ENCODE measurements at regions not wholly inside any gene's neighbourhood (a gene's known extent, or its start where the extent isn't known, plus 50 kb on each side); places are given as distances from the start of the nearest gene placed in this dataset.

DNA sequence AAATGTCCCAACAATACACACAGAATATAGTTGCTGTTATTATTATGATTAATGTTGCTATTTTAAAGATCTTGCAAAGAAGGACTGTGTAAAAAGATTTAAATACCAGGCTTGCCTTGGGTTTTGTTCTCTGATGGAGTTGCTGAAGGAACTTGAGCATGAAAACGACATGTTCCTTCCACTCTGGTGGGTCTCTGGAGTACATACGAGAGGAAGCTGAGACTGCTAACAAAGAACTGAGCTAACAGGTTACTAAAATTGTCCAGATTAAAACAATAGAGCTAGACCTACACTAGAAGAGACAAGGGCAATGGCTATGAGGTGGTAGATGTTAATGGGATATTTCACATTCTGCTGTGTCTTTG is 612.2 kb downstream of the TSN start:
- TF ChIP-seq EZH2 (IDR thresholded peaks at IDR 0.05; ENCODE audit: insufficient read depth, poor library complexity, severe bottlenecking) (no peak), EZH2phosphoT487 (IDR thresholded peaks at IDR 0.05; ENCODE audit: insufficient read depth, low read depth) (no peak)
